ENCODE measurements at regions not wholly inside any gene's neighbourhood (a gene's known extent, or its start where the extent isn't known, plus 50 kb on each side); places are given as distances from the start of the nearest gene placed in this dataset.

GRCh38 chr2:188880740-188881139 is 93.4 kb upstream of the COL3A1 start:
- no peaks in the 10 kb centered on the region for H4K20me1 ChIP-seq (replicated peaks; ENCODE audit: insufficient read depth)
- H3K9me2 ChIP-seq (ENCODE audit: insufficient read depth), result no peaks in the 10 kb centered on the region
- no peak overlapping the region for H3K4me3 ChIP-seq
- no peak overlapping the region for H3K27ac Mint-ChIP-seq
- H3K36me3 ChIP-seq (ENCODE audit: insufficient read depth), result no peaks in the 10 kb centered on the region
- DNase-seq (ENCODE audit: low spot score) (no peak), ATAC-seq (no peak)
- no peak overlapping the region for H2AFZ ChIP-seq
- H3K27me3 ChIP-seq (ENCODE audit: insufficient read depth), result no peaks in the 10 kb centered on the region
- no peaks in the 10 kb centered on the region for H3K79me2 ChIP-seq (replicated peaks; ENCODE audit: insufficient read depth)
- H3K36me3 Mint-ChIP-seq (ENCODE audit: low read depth), result no peaks in the 10 kb centered on the region
- no peaks in the 10 kb centered on the region for H3K4me1 ChIP-seq (ENCODE audit: insufficient read depth)
- TF ChIP-seq CTCF (conservative IDR thresholded peaks at IDR 0.05; ENCODE audit: low read depth in 2 of 2) (no peak), ZNF114 (CRISPR knock-in tag; IDR thresholded peaks at IDR 0.05) (no peak), EZH2phosphoT487 (IDR thresholded peaks at IDR 0.05; ENCODE audit: unreplicated experiment) (no peak), ETS1 (IDR thresholded peaks at IDR 0.05) (no peak), ZNF331 (CRISPR knock-in tag; IDR thresholded peaks at IDR 0.05; ENCODE audit: low read depth) (no peak), CREB1 (CRISPR knock-in tag; IDR thresholded peaks at IDR 0.05; ENCODE audit: low read depth) (no peak), EZH2 (IDR thresholded peaks at IDR 0.05; ENCODE audit: low read depth, unreplicated experiment) (no peak), NANOG (IDR thresholded peaks at IDR 0.05; ENCODE audit: borderline replicate concordance) (no peak), JUNB (IDR thresholded peaks at IDR 0.05; ENCODE audit: unreplicated experiment) (no peak)
- no peaks in the 10 kb centered on the region for H3F3A ChIP-seq (replicated peaks; ENCODE audit: low read depth)
- H3K4me3 Mint-ChIP-seq, result no peak overlapping the region
- peaks cover 2% of the 10 kb centered on the region for H3K27me3 Mint-ChIP-seq (ENCODE audit: insufficient read depth, low read depth, poor library complexity)
- no peaks in the 10 kb centered on the region for H3K9me3 Mint-ChIP-seq
- no peak overlapping the region for H3K27ac ChIP-seq (ENCODE audit: low read depth)
- no peak overlapping the region for H3K4me2 ChIP-seq
- no peaks in the 10 kb centered on the region for H3K4me1 Mint-ChIP-seq

GRCh38 chr2:188881434-188881833 is 92.7 kb upstream of the COL3A1 start:
- Mint-ChIP-seq H3K27ac (no peak overlapping the region), H3K4me3 (no peak overlapping the region), H3K4me1 (no peaks in the 10 kb centered on the region), H3K27me3 (ENCODE audit: insufficient read depth, low read depth, poor library complexity) (peaks cover 2% of the 10 kb centered on the region), H3K9me3 (no peaks in the 10 kb centered on the region), H3K36me3 (ENCODE audit: low read depth) (no peaks in the 10 kb centered on the region)
- Histone ChIP-seq H3K9me2 (ENCODE audit: insufficient read depth) (no peaks in the 10 kb centered on the region), H3K4me2 (no peak overlapping the region), H3F3A (replicated peaks; ENCODE audit: low read depth) (no peaks in the 10 kb centered on the region), H3K27me3 (ENCODE audit: insufficient read depth) (no peaks in the 10 kb centered on the region), H3K27ac (ENCODE audit: low read depth) (no peak overlapping the region), H3K36me3 (ENCODE audit: insufficient read depth) (no peaks in the 10 kb centered on the region), H3K79me2 (replicated peaks; ENCODE audit: insufficient read depth) (no peaks in the 10 kb centered on the region), H3K4me1 (ENCODE audit: insufficient read depth) (no peaks in the 10 kb centered on the region), H4K20me1 (replicated peaks; ENCODE audit: insufficient read depth) (no peaks in the 10 kb centered on the region), H2AFZ (no peak overlapping the region), H3K4me3 (no peak overlapping the region)
- DNase-seq (ENCODE audit: low spot score) (no peak), ATAC-seq (no peak)
- no peak for TF ChIP-seq EZH2phosphoT487 (IDR thresholded peaks at IDR 0.05; ENCODE audit: unreplicated experiment)
- TF ChIP-seq ZNF462 (CRISPR knock-in tag; IDR thresholded peaks at IDR 0.05), result no peak
- TF ChIP-seq ETS1 (IDR thresholded peaks at IDR 0.05), result no peak
